ENCODE measurements at regions not wholly inside any gene's neighbourhood (a gene's known extent, or its start where the extent isn't known, plus 50 kb on each side); places are given as distances from the start of the nearest gene placed in this dataset.
"Not testable (repeated sequence)": the region's sequence is repeated elsewhere in the genome, so short reads cannot be mapped to it uniquely, and the experiment has no call there.

- DNase-seq (ENCODE audit: extremely low read depth, low read depth): no peak
- H3K4me3 ChIP-seq (replicated peaks; ENCODE audit: low read depth, low read length): no peak overlapping the region
- no peak for TF ChIP-seq CTCF (IDR thresholded peaks at IDR 0.05; ENCODE audit: low read depth, low read length, missing control alignments)
Measured at GRCh38 chr13:22940090-22940710, 240.6 kb upstream of the SGCG start.

- no peak overlapping the region for H3K4me3 ChIP-seq (replicated peaks; ENCODE audit: low read depth, low read length)
- no peak for DNase-seq (ENCODE audit: extremely low read depth, low read depth)
- no peak for TF ChIP-seq CTCF (IDR thresholded peaks at IDR 0.05; ENCODE audit: low read depth, low read length, missing control alignments)
Measured at GRCh38 chr13:22940736-22941135, 240.0 kb upstream of the SGCG start.

DNA sequence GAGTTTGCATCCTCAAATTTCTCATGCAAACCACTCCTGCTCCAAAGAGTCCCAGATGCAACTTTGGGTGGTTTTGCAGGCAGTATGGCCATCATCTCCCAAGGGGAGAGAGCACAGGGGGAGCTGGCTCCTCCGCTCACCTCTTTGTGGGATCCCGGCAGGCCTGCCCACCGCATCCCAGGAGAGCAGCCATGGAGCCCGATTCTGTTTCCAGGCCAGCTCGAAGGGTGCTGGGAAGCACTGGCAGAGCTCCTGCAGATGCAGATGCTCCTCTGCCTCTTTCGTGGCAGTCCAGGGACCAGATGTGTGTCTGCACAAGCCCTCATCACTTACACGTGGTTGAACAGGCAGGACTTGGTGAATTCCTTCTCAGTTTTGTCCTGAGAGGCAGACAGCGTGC lies 239.3 kb upstream of the SGCG start:
- not testable (repeated sequence) for DNase-seq (ENCODE audit: extremely low read depth, low read depth); H3K4me3 ChIP-seq (replicated peaks; ENCODE audit: low read depth, low read length)

DNA sequence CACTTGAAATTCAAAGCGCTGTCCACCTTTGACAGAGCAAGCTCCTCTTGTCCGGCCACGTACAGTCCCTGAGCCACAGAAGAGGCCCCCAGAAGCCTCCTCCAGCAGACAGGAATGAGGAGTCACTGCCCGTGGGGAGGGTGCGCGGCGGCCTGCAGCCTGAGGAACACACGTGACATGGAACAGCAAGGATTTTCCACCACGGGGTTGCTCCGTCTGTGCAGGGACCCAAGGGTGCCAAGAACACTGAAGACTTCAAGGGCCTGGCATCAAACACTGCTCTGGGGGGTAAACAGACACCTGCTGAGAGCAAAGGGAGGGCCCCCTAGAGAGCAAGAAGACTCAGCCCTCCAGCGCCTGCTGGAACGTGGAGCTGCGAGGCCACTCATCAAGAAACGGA lies 237.9 kb upstream of the SGCG start:
- H3K4me3 ChIP-seq (replicated peaks; ENCODE audit: low read depth, low read length); DNase-seq (ENCODE audit: extremely low read depth, low read depth): not testable (repeated sequence)

GRCh38 chr13:22944378-22944777 lies 236.4 kb upstream of the SGCG start:
- no peak for DNase-seq (ENCODE audit: extremely low read depth, low read depth)
- TF ChIP-seq CTCF (IDR thresholded peaks at IDR 0.05; ENCODE audit: low read depth, low read length, missing control alignments): no peak
- H3K4me3 ChIP-seq (replicated peaks; ENCODE audit: low read depth, low read length): no peak overlapping the region

GRCh38 chr13:22945321-22946226 lies 235.2 kb upstream of the SGCG start:
- no peak for TF ChIP-seq CTCF (IDR thresholded peaks at IDR 0.05; ENCODE audit: low read depth, low read length, missing control alignments)
- no peak overlapping the region for H3K4me3 ChIP-seq (replicated peaks; ENCODE audit: low read depth, low read length)
- no peak for DNase-seq (ENCODE audit: extremely low read depth, low read depth)

GRCh38 chr13:22948421-22948820 lies 232.4 kb upstream of the SGCG start:
- no peak for DNase-seq (ENCODE audit: extremely low read depth, low read depth)
- TF ChIP-seq CTCF (IDR thresholded peaks at IDR 0.05; ENCODE audit: low read depth, low read length, missing control alignments): no peak
- no peak overlapping the region for H3K4me3 ChIP-seq (replicated peaks; ENCODE audit: low read depth, low read length)

GRCh38 chr13:22952018-22952417 lies 228.8 kb upstream of the SGCG start:
- not testable (repeated sequence) for DNase-seq (ENCODE audit: extremely low read depth, low read depth); H3K4me3 ChIP-seq (replicated peaks; ENCODE audit: low read depth, low read length)

DNA sequence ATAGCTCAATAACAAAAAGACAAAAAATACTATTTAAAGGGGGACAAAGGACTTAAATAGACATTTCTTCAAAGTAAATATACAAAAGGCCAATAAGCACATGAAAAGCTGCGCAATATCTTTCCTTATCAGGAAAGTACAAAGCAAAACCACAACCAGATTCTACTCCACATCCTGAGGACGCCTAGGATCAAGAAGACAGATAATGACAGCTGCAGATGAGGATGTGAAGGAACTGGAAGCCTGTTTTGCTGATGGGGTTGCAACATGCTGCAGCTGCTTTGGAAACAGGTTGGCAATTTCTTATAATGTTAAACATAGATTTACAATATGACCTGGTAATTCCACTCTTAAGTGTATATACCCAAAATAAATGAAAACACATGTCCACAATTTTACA lies 225.6 kb upstream of the SGCG start:
- H3K4me3 ChIP-seq (replicated peaks; ENCODE audit: low read depth, low read length); DNase-seq (ENCODE audit: extremely low read depth, low read depth): not testable (repeated sequence)

DNA sequence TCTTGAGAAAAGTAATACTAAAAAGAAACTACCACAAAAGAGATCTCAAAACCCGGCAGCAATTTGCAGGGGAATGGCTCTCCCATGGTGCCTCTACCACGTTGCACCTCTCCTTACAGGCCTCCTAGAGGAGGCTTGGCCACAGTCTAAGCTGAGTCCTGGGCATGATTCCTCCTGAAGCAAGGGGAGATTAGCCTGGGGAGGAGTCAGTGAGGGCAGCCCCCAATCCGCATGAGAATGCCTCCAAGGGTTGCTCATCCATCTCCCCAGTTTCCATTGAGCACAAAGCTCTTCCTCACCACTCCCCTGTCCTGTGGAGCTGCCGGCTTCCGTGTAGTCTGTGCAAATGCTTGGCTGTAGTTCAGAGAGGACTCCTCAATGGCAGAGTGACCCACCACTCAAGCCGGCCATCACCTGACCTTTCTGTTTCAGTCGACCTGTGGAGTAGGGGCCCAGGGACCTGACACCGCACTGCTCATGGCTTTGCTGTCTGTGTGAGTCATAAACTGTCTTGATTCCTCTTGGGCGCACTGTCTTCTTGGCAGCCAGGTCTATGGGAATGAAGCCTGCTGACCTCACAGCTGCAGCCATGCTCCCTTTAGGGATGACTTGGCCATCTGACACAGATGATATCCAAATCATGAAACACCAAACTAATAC lies 224.2 kb upstream of the SGCG start:
- DNase-seq (ENCODE audit: extremely low read depth, low read depth): not testable (repeated sequence)

DNA sequence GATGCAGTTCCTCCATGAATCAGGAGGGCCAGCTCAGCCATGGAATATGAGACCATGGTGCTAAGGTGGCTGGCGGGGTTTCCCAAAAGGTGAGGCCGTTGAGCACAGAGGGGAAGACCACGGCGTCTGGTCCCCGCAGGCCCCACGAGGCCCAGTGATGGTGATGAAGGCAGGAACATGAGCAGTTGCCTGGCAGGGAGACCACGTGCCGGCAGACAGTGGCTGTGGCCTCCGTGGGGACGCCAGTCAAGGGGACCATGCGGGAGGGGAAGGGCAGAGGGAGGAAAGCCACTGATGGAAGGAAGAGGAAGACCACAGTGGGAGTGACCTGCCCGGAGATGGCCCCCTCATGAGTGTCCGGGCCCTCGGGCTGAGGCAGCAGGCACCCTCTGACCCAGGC lies 220.9 kb upstream of the SGCG start:
- not testable (repeated sequence) for H3K4me3 ChIP-seq (replicated peaks; ENCODE audit: low read depth, low read length); DNase-seq (ENCODE audit: extremely low read depth, low read depth)

More for the DNA sequence above, 224.2 kb upstream of the SGCG start:
- not testable (repeated sequence) for H3K4me3 ChIP-seq (replicated peaks; ENCODE audit: low read depth, low read length)
